ENCODE measurements at regions not wholly inside any gene's neighbourhood (a gene's known extent, or its start where the extent isn't known, plus 50 kb on each side); places are given as distances from the start of the nearest gene placed in this dataset.

GRCh38 chr9:105975886-105976645, 281.7 kb downstream of the TMEM38B start:
- no peak for TF ChIP-seq POLR2AphosphoS5 (IDR thresholded peaks at IDR 0.05; ENCODE audit: low read depth, low read length)
- TF ChIP-seq JUN (IDR thresholded peaks at IDR 0.05; ENCODE audit: low read depth, low read length) = no peak
- TF ChIP-seq BCL11A (IDR thresholded peaks at IDR 0.05; ENCODE audit: low read depth in 2 of 2, low read length in 2 of 2) = no peak
- TF ChIP-seq RAD21 (IDR thresholded peaks at IDR 0.05 in 1 of 2, conservative IDR thresholded peaks at IDR 0.05 in 1 of 2; ENCODE audit: low read depth in 2 of 2, low read length in 2 of 2) = no peak

All from H1 (cell line).